ENCODE measurements at regions not wholly inside any gene's neighbourhood (a gene's known extent, or its start where the extent isn't known, plus 50 kb on each side); places are given as distances from the start of the nearest gene placed in this dataset.
"Not testable (repeated sequence)": the region's sequence is repeated elsewhere in the genome, so short reads cannot be mapped to it uniquely, and the experiment has no call there.

DNA sequence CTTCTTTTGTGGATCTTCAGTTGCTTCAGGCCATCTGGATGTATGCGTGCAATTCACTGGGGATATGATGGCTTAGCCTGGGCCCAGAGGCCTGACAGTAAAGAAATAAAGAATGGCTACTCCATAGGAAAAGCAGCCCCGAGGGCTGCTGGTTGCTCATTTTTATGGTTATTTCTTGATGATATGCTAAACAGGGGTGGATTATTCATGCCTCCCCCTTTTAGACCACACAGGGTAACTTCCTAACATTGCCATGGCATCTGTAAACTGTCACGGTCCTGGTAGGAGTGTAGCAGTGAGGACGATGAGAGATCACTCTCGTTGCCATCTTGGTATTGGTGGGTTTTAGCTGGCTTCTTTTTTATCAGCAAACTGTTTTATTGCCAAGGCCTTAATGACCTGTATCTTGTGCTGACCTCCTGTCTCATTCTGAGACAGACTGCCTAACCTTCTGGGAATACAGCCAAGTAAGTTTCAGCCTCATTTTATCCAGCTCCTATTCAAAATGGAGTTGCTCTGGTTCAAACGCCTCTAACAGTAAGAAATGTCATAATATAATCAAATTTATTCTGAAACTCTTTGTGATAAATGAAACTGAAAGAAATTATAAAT, 60.5 kb downstream of the DSEL start:
- peaks cover 2% of the 10 kb centered on the region for H3K4me1 Mint-ChIP-seq
- peaks cover 5% of the 10 kb centered on the region for H3K9me3 Mint-ChIP-seq
- no peaks in the 10 kb centered on the region for H3K36me3 ChIP-seq (ENCODE audit: control insufficient read depth, insufficient read depth, low read length)
- WGBS, 2 experiments (ENCODE audit: insufficient coverage in 1 of 2, insufficient read length in 1 of 2): 83 to 89% methylated on average over 1 to 5 of the region's 6 CpGs
- H3K27ac ChIP-seq (ENCODE audit: low read depth, low read length): no peak overlapping the region
- no peak overlapping the region for H3K4me3 ChIP-seq (ENCODE audit: low read length)
- H3K9ac ChIP-seq (ENCODE audit: extremely low read depth, low read length, poor library complexity, severe bottlenecking): no peak overlapping the region
- TF ChIP-seq, protein P1, sequence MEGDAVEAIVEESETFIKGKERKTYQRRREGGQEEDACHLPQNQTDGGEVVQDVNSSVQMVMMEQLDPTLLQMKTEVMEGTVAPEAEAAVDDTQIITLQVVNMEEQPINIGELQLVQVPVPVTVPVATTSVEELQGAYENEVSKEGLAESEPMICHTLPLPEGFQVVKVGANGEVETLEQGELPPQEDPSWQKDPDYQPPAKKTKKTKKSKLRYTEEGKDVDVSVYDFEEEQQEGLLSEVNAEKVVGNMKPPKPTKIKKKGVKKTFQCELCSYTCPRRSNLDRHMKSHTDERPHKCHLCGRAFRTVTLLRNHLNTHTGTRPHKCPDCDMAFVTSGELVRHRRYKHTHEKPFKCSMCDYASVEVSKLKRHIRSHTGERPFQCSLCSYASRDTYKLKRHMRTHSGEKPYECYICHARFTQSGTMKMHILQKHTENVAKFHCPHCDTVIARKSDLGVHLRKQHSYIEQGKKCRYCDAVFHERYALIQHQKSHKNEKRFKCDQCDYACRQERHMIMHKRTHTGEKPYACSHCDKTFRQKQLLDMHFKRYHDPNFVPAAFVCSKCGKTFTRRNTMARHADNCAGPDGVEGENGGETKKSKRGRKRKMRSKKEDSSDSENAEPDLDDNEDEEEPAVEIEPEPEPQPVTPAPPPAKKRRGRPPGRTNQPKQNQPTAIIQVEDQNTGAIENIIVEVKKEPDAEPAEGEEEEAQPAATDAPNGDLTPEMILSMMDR (conservative IDR thresholded peaks at IDR 0.05): no peak
- no peaks in the 10 kb centered on the region for H3K4me1 ChIP-seq (ENCODE audit: control insufficient read depth, insufficient read depth, low read length)
- DNase-seq: no peak
- peaks cover 11% of the 10 kb centered on the region for H3K27me3 Mint-ChIP-seq (ENCODE audit: insufficient read depth)
- H3K27me3 ChIP-seq (ENCODE audit: control insufficient read depth, insufficient read depth, low read length, poor library complexity, severe bottlenecking): peaks cover 22% of the 10 kb centered on the region
- no peaks in the 10 kb centered on the region for H3K9me3 ChIP-seq (ENCODE audit: control insufficient read depth, low read length)
- no peak overlapping the region for H3K4me3 Mint-ChIP-seq
- H3K36me3 Mint-ChIP-seq (ENCODE audit: low read depth): no peaks in the 10 kb centered on the region
- no peak overlapping the region for H3K27ac Mint-ChIP-seq

DNA sequence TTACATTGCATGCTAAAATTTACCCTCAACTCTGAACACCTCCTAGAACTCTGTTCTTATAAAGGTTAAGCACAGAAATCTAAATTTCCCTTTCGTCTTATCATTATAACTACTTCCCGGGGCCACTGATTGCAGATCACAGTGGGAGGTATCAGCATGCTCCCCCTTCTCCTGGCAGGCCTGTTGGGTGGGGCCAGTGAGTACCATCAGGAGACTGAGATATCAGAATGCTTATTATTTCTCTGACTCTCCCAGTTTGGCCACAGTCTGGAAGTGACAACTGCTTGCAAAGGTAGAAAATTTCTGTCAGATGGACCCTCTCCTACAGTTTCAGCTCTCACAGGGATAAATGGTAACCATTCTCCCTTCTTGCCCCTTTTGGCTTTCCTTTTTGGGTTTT, 62.6 kb downstream of the DSEL start:
- Mint-ChIP-seq H3K27me3 (ENCODE audit: insufficient read depth) (peaks cover 11% of the 10 kb centered on the region), H3K36me3 (ENCODE audit: low read depth) (peaks cover 5% of the 10 kb centered on the region), H3K27ac (no peak overlapping the region), H3K4me1 (peaks cover 2% of the 10 kb centered on the region), H3K4me3 (no peak overlapping the region), H3K9me3 (peaks cover 19% of the 10 kb centered on the region)
- TF ChIP-seq, protein P1 (conservative IDR thresholded peaks at IDR 0.05): no peak
- Histone ChIP-seq H3K4me1 (ENCODE audit: control insufficient read depth, insufficient read depth, low read length) (no peaks in the 10 kb centered on the region), H3K9ac (ENCODE audit: extremely low read depth, low read length, poor library complexity, severe bottlenecking) (no peak overlapping the region), H3K9me3 (ENCODE audit: control insufficient read depth, low read length) (no peaks in the 10 kb centered on the region), H3K27me3 (ENCODE audit: control insufficient read depth, insufficient read depth, low read length, poor library complexity, severe bottlenecking) (peaks cover 22% of the 10 kb centered on the region), H3K36me3 (ENCODE audit: control insufficient read depth, insufficient read depth, low read length) (no peaks in the 10 kb centered on the region), H3K27ac (ENCODE audit: low read depth, low read length) (no peak overlapping the region), H3K4me3 (ENCODE audit: low read length) (no peak overlapping the region)
- WGBS, 2 experiments (ENCODE audit: insufficient coverage in 1 of 2, insufficient read length in 1 of 2): 21% methylated on average over 2 of the region's 2 CpGs; no CpG with 5 or more reads in 1 of the 2 experiments
- no peak for DNase-seq

- no peaks in the 10 kb centered on the region for H3K4me1 ChIP-seq (ENCODE audit: control insufficient read depth, insufficient read depth, low read length)
- H3K36me3 Mint-ChIP-seq (ENCODE audit: low read depth): peaks cover 5% of the 10 kb centered on the region
- no peak overlapping the region for H3K9ac ChIP-seq (ENCODE audit: extremely low read depth, low read length, poor library complexity, severe bottlenecking)
- H3K27ac Mint-ChIP-seq: no peak overlapping the region
- H3K9me3 Mint-ChIP-seq: peaks cover 25% of the 10 kb centered on the region
- H3K9me3 ChIP-seq (ENCODE audit: control insufficient read depth, low read length): no peaks in the 10 kb centered on the region
- no peak overlapping the region for H3K4me3 ChIP-seq (ENCODE audit: low read length)
- TF ChIP-seq, protein P1 (conservative IDR thresholded peaks at IDR 0.05): no peak
- no peaks in the 10 kb centered on the region for H3K36me3 ChIP-seq (ENCODE audit: control insufficient read depth, insufficient read depth, low read length)
- peaks cover 2% of the 10 kb centered on the region for H3K4me1 Mint-ChIP-seq
- WGBS, 2 experiments (ENCODE audit: insufficient coverage in 1 of 2, insufficient read length in 1 of 2): 98 to 100% methylated on average over 1 to 2 of the region's 2 CpGs
- peaks cover 11% of the 10 kb centered on the region for H3K27me3 Mint-ChIP-seq (ENCODE audit: insufficient read depth)
- no peak overlapping the region for H3K4me3 Mint-ChIP-seq
- H3K27me3 ChIP-seq (ENCODE audit: control insufficient read depth, insufficient read depth, low read length, poor library complexity, severe bottlenecking): peaks cover 22% of the 10 kb centered on the region
- H3K27ac ChIP-seq (ENCODE audit: low read depth, low read length): no peak overlapping the region
- no peak for DNase-seq
Measured at GRCh38 chr18:67451960-67452359, 64.6 kb downstream of the DSEL start.

GRCh38 chr18:67451101-67451500, 65.4 kb downstream of the DSEL start:
- not testable (repeated sequence) for H3K27ac ChIP-seq (ENCODE audit: low read depth, low read length); H3K4me1 ChIP-seq (ENCODE audit: control insufficient read depth, insufficient read depth, low read length); H3K36me3 ChIP-seq (ENCODE audit: control insufficient read depth, insufficient read depth, low read length); H3K4me1 Mint-ChIP-seq; H3K4me3 ChIP-seq (ENCODE audit: low read length); H3K9ac ChIP-seq (ENCODE audit: extremely low read depth, low read length, poor library complexity, severe bottlenecking); H3K27ac Mint-ChIP-seq; H3K4me3 Mint-ChIP-seq; DNase-seq; H3K9me3 ChIP-seq (ENCODE audit: control insufficient read depth, low read length); H3K36me3 Mint-ChIP-seq (ENCODE audit: low read depth)
- H3K9me3 Mint-ChIP-seq: peaks cover 27% of the 10 kb centered on the region
- WGBS, 2 experiments (ENCODE audit: insufficient coverage in 1 of 2, insufficient read length in 1 of 2): 83 to 95% methylated on average over 7 to 10 of the region's 10 CpGs
- H3K27me3 Mint-ChIP-seq (ENCODE audit: insufficient read depth): peaks cover 11% of the 10 kb centered on the region
- H3K27me3 ChIP-seq (ENCODE audit: control insufficient read depth, insufficient read depth, low read length, poor library complexity, severe bottlenecking): peaks cover 21% of the 10 kb centered on the region

Data from endodermal cell (in vitro differentiated cells).